Stimulated activated naive CD8-positive, alpha-beta T cell treated with anti-CD3 and anti-CD28 coated beads, Interleukin-15, Interleukin-2, amounts not matched to agents 100 U/mL and 50 U/mL, for 24 hours (primary cell): ENCODE measurements at regions not wholly inside any gene's neighbourhood (a gene's known extent, or its start where the extent isn't known, plus 50 kb on each side); places are given as distances from the start of the nearest gene placed in this dataset.

Experiments
- ATAC-seq: fragments of 150-1000 bp; cut with Tn5 transposase; one replicate; pipeline ENCODE4 v1.10.0; 2021
- DNase-seq: peaks from one replicate; pipeline ENCODE4 v3.0.0; 2021

DNA sequence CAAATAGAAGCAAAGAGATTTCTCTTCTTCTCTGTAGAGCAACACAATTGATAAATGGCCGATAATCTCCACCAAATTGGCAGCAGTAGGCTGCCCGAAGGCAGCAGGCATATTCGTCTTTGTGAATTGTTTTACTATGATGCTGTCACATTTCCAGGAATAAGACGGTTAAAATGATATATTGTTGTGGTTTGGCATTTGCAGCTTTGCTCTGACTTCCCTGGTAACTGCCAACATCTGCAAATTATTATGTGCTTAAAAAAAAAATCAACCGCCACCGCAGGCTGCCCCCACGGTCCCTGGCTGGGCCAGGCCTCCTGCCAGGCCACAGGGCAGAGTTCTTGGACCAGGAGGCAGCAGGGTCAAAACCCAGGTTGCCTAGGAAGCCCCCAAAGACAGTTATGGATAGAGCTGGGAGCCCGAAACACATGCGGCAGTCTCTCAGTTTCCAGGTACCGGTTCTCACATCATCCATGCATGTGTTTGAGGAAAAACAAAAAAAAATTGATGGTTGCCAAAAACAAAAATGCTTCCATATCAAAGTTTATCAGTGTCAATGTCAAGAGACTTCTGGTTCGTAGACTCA lies 179.3 kb downstream of the ETS2 start:
- peak; percentile 50 for ATAC-seq
- DNase-seq = peak; percentile 33

DNA sequence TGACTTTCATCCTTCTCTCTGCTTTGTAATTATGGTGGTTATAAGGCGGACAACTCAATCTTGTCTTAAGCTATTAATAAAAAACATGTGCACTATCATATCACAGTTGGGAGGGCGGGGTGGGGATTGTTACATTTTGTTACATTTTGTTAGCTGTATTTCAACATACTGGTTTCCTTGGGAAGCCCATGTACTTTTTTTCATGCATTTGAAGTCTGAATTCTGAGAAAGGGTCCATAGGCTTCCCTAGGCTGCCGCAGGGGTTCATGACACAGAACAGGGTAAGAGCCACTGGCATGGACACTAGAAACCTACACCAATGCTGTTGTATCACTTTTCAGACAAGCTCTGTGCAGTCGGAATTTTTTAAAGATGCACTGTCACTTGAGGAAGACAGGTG lies 178.8 kb downstream of the ETS2 start:
- ATAC-seq = no peak
- DNase-seq = no peak

DNA sequence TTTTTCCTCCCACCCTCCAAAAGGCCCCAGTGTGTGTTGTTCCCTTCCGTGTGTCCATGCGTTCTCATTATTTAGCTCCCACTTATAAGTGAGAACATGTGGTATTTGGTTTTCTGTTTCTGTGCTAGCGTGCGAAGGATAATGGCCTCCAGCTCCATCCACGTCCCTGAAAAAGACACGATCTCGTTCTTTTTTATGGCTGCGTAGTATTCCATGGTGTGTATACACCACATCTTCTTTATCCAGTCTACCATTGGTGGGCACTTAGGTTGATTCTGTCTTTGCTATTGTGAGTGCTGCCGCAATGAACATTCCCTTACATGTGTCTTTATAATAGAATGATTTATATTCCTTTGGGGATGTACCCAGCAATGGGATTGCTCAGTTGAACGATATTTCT lies 177.8 kb downstream of the ETS2 start:
- ATAC-seq (no peak), DNase-seq (no peak)

DNA sequence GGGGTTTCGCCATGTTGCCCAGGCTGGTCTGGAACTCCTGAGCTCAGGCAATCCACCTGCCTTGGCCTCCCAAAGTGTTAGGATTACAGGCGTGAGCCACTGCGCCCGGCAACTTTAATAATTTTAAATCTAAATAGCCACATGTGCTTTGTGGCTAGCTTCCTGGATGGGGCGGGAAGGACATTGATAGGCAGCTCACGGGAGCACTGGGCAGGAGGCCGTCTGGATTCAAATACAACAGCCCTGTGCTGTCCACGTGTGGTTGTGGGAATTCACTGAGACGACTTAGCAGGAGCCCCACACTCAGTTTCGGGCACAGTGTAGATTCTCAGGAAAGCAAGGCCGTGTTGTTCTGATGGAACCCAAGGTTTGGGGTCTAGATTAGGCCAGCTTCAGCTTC lies 177.1 kb downstream of the ETS2 start:
- DNase-seq (no peak), ATAC-seq (no peak)

DNA sequence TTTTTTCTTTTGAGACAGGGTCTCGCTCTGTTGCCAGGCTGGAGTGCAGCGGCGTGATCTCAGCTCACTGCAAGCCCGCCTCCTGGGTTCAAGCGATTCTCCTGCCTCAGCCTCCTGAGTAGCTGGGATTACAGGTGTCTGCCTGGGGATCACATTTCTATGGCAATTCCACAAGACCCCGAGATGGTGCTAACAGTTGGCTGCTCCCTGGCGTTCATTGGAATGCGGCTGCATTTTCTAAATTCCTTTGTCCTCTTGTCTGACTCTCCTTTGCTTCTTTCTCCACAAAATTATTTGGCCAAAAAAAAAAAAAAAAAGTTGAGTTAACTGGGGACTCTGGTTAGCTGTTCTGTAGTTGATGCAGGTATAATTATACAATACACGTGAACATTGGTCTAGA lies 176.4 kb downstream of the ETS2 start:
- ATAC-seq = no peak
- DNase-seq = no peak

DNA sequence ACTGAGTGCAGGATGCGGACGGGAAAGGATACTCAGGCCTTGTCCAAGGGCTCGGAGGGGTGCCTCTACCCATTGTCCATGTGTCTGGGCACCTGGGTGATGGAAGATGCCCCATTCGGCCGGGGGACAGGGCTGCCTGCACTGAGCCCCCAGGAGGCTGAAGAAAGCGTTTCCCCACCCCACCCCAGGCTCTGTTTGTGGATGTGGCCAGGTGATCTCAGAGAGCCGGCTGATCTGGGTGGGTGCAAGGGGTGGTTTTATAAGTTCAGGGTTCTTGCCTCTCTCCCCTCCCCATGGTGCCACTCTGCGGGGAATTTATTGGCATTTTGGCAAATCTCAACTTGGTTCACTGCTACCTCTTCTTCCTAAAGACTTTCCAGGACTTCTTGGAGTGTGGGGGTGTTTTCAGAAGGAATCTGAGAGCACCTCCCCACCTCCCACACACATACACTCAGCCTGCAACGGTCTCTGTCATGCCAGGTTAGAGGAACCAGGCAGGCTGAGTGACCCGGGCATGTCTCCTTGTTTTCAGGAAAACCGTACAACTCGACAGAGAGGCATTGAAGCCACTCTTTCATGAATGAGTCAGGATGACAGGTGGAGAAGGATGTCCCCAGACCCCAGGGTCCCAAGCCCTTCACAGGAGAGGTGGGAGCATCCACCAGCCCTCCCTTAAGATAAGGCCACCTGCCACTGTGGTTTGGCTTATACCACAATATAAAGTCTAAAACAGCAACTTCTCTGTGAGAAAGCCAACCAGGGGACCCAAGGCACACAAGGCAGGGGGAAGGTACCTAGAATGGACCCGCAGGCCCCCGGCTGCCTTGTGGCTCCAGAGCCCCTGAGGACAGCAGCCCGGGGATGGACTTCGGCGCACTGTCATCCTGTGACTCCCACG lies 174.9 kb downstream of the ETS2 start:
- no peak for ATAC-seq
- no peak for DNase-seq

DNA sequence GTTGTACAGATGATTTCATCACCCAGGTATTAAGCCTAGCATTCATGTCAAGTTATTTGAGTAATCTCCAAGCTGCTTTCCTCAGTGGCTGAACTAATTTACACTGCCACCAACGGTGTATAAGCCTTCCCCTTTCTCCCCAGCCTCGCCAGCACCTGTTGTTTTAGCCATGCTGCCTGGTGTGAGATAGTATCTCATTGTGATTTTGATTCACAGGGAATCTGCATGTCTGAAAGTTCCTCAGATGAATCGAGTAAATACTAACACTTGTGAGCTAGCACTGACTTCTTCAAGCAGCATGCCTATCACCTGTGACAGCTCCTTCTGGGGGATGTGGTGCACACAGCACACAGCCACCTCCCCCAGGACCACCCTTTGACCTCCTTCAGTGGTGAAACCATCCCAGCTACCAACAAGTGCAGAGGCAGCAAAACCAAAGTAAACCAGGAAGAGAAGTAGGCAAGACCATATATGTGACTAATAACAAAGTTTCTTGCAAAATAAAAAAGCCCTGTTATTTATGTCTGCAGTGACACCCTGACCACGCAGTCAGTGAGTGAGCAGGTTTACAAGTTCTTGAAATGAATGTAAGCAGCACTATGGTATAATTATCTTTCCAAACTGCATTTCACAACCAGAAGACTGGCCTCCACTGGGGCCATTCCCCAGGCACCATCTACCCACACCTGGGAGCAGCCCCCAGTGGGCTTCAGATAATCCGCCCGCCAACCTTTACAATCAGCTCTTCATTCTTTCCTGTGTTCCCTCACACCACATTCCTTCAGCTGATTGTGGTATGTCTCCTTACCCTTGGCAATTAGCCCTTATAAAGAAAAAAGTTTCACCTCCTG lies 173.8 kb downstream of the ETS2 start:
- peak; percentile 58 for ATAC-seq
- DNase-seq = no peak

DNA sequence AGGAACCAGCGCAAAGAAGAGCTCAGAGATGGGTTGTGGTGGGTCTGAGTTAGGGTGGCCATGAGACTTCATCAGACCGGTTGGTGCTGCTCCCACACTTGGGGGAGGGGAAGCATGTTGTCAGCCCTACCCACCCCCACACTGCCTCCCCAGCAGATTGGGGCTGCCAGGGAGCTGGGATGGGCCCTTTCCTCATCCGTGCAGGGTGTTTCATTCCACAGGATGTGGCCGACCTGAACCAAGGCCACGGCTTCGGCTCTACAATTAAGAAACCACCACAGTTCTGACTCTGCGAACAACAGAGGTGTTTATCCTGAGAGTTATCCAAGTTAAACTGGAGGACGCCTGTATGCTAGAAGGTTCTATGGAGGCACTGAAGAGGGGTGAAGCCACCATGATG lies 171.2 kb downstream of the ETS2 start:
- DNase-seq = no peak

DNA sequence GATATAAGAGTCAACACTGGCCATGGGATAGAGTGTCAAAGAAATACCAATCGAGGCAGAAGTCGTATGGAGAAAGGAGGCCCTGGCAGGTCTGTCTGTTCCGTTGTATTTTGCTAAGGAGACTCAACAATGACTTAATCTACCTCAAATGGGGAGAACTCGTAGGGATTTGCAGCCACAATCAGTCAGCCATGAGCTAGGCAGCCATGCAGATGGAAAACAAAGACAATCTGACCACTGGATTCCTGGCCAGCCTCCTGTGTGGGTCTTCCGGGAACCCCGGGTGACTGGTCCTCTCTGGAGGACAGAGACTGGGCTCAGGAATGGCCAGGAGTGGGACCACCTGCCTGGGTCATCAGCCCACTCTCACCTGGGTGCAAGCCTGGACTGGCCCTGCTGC lies 167.8 kb downstream of the ETS2 start:
- DNase-seq = no peak
- no peak for ATAC-seq

More for the DNA sequence above, 171.2 kb downstream of the ETS2 start:
- no peak for ATAC-seq

DNA sequence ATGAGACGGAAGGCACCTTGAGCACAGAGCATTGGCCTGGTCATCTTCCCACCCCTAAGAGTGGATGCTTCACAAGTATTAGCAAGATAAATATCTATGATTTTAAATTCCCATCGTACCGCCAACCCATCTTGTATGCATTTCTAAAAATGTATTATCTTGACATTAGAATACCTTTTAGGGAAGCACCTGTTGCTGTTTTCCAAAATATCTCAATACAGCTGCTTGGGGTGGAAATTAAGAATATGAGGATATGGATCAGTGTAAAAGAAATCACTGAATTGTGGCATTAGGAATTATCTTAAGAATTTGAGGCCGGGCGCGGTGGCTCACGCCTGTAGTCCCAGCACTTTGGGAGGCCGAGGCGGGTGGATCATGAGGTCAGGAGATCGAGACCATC lies 166.3 kb downstream of the ETS2 start:
- ATAC-seq (no peak), DNase-seq (no peak)

DNA sequence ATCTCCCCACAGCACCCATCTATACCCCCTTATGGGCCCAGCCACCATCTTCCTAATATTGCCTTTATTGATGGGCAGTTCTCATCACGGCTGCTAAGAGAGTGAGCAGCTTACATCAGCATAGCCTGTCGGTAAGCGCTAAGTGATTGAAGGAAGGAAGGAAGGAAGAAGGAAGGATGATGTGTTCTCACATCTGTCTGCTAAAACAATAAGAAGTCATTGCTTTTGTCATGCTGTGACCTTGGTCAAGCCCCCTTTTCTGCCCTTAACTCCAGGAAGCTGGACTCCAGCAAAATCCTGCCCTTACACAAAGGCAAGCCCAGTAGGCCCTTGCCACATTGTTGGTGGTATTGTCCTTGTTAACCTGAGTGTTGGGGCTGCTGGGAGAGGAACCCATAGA lies 165.0 kb downstream of the ETS2 start:
- ATAC-seq = no peak
- no peak for DNase-seq

DNA sequence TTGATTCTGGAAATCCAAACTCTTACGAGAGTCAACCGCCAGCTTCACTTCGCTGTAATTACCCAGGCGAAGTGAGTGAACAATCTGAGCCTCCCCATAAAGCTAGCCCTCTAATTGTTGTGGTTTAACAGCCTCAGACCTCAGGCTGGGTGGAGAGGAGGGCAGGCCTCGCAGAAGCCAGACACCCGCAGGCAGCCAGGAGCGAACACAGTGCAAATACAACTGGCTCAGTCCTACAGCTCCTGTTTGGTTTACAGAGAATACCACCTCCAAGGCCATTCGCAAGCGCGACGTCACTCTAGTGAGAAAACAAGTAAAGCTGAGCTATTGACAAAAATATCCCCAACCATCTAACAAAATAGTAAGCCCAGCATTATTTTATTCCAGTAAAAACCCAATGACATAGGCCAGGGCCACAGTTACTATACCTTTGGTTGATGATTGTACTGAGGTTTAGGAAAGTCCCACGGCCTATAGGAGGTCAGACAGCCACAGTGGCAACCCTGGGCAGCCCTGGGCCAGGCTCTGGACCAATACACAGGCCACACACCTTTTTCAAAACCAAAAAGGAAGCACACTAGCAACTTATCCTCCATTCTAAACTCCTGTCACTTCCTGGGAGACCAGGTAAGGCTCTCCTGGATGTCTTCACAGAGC lies 163.3 kb downstream of the ETS2 start:
- no peak for ATAC-seq

DNA sequence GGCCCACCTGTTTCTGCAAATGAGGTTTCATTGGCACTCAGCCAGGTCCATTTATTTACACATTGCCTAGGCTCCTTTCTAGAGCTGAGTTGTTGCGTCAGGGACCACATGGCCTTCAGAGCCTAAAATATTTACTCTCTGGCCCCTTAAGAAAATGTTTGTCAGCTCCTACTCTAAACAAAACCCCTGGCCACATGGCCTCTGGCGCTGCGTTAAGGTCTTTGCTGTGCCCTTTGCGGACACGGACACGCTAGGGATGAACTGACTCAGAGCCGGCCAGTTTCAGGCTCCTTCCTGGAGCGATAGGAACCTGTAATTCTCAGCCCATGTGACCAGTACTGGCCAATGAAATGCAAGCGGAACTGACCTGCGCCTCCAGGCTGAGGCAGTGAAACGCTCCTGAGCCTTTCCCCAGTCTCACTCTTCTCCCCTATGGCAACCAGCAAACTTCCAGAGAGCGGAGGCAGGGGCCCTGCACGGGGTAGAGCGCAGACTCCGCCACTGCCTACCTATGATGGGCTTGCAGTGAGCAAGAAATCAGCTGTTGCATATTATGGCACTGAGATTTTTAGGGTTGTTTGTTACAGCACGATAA lies 160.3 kb downstream of the ETS2 start:
- DNase-seq (no peak), ATAC-seq (no peak)

More for the DNA sequence above, 163.3 kb downstream of the ETS2 start:
- DNase-seq = no peak

DNA sequence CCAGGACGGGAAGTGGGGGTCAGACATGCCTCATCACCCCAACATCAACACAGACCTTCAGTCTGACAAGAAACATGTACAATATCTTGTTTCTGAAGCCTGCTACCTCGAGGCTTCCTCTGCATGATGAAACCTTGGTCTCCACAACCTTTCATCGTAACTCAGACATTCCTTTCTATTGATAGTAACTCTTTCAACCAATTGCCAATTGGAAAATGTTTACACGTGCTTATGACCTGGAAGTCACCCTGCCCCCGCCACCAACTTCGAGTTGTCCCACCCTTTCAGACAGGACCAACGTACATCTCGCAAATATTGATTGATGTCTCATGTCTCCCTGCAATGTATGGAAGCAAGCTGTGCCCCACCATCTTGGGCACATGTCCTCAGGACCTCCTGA lies 159.5 kb downstream of the ETS2 start:
- ATAC-seq = no peak
- no peak for DNase-seq

DNA sequence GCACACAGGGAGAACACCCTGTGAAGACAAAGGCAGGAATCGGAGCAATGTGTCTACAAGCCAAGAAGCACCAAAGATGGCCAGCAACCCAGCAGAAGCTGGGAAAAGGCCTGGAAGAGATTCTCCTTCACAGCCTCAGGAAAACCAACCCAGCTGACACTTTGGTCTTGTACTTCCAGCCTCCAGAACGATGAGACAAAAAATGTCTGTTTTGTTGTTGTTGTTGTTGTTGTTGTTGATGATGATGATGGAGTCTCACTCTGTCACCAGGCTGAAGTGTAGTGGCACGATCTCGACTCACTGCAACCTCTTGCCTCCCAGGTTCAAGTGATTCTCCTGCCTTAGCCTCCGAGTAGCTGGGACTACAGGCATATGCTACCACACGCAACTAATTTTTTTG lies 157.3 kb downstream of the ETS2 start:
- DNase-seq (no peak), ATAC-seq (no peak)

DNA sequence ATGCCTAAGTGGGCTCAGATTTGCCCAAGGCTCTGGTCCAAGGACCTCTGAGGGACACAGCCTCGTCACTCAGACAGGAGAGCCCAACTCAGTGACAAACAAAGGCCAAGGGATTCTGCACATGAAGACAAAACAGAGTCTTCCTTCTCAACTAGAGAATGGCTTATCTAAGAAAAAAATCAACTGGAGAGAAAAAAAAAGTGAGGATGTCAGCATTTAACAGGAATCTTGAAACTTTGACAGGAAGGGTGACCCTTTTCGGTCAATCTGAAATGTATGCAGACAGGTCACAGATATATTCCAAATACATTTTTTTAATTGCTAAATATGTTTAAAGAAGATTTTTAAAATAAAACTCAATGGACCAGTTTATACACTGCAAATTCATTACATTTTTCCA lies 154.5 kb downstream of the ETS2 start:
- ATAC-seq = no peak
- no peak for DNase-seq

DNA sequence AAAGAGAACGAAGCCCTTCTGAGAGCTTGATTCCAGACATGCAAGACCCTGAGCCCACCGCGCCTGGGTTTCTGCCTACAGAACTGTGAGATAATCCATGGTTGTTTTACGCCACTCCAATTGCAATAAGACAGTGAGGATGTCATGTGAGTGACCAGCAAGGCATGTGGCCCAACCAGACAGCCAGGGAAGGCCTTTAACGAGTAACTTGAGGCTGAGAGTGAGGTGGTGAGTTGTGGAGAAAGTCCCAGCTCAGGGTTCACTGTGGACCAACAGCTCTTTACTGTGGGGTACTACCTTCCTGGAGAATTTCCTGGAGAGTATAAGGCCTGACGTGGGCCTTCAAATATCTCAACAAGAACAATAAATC lies 153.9 kb downstream of the ETS2 start:
- no peak for ATAC-seq
- DNase-seq = no peak

DNA sequence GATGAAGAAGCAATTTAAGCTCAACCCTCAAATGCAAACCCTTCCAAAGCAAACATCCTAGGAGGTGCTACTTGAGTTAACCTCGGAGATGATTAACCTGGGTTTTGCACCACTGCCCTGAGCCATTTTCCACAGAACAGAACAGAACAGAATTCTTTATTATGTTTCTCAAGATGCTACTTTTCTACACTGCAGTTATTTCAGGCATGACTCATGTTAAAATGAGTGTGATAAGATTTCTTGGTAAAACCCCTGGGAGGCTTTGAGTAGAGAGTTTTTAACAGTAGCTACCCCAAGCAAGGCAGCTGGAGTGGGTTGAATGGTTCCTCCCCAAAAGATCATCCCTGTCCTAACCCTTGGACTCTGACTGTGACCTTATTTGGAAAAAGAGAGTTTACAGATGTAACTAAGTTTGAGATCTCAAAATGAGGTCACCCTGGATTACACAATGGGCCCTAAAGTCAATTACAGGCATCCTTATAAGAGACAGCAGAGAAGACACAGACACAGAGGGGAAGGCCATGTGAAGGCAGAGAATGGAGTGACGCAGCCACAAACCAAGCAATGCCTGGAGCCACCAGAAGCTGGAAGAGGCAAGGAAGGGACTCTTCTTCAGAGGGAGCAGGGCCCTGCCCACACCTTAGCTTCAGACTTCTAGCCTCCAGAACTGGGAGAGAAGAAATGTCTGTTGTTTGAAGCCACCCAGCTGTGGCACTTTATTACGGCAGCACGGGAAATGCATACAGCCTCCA lies 153.4 kb downstream of the ETS2 start:
- no peak for DNase-seq

DNA sequence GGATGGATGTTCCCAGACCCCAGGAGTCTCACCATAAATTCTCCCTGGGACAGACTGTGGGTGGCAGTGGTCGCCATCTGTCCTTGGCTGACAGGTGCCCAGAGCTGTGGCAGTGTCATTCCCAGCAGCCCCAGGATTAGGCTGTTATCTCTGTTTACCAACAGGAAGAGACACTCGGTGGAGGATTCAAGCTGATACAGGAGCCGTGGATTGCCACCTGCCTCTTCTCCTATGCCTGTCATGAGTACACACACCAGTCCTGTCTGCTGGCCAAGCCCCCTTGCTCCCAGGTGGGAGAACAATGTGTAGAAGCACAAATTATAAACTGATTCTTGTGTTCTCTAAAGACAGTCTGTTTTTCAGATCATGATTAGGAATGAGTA lies 152.6 kb downstream of the ETS2 start:
- DNase-seq (no peak), ATAC-seq (no peak)

More for the DNA sequence above, 153.4 kb downstream of the ETS2 start:
- peak; percentile 78 for ATAC-seq

DNA sequence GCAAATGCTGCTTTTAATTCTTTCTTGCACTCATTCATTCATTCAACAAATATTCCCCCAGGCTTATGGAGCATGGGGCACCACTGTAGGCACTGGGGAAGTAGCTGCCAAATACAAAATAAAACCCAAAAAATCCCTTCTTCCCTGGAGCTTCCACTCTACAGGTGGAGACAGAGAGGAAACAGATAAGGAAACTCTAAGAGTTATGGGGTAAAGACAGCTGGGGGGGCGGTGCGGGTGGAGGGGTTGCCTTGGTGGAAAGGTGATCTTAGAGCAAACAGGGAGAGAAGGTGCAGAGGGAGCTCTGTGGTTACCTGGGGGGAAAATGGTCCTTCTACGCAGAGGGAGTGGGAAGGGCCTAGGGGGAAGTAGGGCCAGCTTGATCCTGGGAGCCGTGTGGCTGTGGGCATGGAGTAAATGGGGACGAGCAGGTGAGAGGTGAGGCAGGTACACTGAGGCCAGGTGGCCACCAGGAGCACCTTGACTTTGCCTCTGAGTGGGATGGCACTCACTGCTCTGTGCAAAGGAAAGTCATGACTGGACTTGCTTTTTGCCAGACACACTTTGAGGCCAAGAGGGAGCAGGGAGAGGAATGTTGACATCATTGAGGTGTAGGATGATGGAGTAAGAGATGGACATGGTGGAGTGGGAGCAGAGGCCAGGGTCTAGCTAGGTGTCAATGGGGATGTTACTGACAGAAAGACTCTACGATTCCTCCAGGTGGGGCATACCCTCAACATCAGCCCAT lies 152.0 kb downstream of the ETS2 start:
- ATAC-seq = no peak
- DNase-seq = no peak
